ENCODE measurements at regions not wholly inside any gene's neighbourhood (a gene's known extent, or its start where the extent isn't known, plus 50 kb on each side); places are given as distances from the start of the nearest gene placed in this dataset.
"Not testable (repeated sequence)": the region's sequence is repeated elsewhere in the genome, so short reads cannot be mapped to it uniquely, and the experiment has no call there.

DNA sequence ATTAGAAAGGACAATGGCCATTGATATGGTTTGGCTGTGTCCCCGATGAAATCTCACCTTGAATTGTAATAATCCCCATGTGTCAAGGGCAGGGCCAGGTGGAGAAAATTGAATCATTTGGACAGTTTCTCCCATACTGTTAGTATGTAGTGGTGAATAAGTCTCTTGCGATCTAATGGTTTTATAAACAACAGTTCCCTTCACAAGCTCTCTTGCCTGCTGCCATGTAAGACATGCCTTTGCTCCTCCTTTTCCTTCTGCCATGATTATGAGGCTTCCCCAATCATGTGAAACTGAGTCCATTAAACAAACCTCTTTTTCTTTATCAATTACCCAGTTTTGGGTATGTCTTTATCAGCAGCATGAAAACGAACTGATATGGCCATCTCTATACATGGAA lies 302.7 kb downstream of the SFMBT2 start:
- no peak for ATAC-seq

DNA sequence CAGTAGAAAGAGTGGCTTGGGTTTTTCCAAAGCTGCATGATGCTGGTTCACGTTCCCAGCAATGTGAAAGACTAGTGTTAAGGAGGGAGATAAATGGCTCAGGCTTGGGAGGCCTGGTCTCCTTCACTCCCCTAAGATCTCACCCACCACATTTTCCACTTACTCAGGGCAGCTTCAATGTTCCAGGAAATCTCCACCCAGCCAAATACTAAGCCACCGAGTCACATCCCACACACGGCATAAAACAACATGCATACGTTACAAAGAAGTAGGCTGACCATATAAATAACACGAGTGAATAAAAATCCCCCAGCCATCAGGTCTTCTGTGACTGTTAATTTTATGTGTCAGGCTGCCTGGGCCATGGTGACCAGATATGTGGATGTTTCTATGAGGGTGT lies 303.5 kb downstream of the SFMBT2 start:
- peak in 1 of 2 donors; percentile 24 for ATAC-seq

DNA sequence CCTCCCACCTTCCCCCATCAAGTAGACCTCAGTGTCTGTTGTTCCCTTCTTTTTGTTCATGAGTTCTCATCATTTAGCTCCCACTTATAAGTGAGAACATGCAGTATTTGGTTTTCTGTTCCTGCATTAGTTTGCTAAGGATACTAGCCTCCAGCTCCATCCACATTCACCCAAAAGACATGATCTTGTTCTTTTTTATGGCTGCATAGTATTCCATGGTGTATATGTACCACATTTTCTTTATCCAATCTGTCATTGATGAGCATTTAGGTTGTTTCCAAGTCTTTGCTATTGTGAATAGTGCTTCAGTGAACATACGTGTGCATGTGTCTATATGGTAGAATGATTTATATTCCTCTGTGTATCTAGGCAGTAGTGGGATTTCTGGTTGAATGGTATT lies 306.5 kb downstream of the SFMBT2 start:
- ATAC-seq: not testable (repeated sequence)

DNA sequence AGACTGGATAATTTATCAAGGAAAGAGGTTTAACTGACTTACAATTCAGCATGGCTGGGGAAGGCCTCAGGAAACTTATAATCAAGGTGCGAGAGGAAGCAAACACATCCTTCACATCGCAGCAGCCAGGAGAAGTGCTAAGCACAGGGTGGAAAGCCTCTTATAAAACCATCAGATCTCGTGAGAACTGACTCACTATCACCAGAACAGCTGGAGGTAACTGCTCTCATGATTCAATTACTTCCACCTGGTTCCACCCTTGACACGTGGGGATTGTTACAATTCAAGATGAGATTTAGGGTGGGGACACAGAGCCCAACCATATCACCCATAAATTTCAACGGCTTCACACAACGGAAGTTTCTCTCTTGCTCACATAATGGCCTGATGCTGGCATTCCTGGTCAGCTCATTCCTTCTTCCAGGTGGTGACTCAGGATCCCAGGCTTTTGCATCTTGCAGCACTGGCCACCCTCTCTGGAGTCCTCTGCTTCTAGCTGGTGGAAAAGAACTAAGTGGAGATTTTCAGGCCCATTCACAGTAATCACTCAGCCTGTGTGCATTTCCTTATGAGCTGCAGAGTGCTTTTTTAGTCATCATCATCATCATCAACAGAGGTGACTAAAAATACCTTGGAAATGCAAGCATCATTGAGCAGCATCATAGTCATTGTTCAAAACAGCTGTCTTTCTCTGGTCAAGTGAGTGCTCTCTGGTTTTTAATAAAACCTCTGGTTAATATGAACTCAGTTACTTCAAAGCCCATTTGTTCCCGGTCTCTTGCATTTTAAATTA lies 308.1 kb downstream of the SFMBT2 start:
- peak in 1 of 2 donors; percentile 43 for ATAC-seq

DNA sequence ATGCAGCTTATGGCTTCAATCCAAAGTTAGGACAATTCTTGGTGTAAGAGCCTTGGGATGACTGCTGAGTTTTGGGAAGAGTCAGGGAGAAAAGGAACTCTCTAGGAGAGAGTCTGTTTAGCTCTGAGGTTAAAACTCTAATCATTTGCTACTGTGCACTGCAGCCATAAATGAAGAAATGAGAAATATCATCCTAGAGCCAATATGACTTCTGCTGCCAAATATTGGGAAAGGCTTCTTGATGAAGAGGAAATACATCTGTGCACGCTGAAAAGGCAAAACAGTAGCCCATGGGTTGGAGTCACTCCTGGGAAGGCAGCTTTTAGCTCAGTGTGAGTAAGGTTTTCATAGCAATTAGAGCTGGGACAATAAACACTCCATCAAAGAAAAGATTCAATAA lies 308.8 kb downstream of the SFMBT2 start:
- no peak for ATAC-seq

DNA sequence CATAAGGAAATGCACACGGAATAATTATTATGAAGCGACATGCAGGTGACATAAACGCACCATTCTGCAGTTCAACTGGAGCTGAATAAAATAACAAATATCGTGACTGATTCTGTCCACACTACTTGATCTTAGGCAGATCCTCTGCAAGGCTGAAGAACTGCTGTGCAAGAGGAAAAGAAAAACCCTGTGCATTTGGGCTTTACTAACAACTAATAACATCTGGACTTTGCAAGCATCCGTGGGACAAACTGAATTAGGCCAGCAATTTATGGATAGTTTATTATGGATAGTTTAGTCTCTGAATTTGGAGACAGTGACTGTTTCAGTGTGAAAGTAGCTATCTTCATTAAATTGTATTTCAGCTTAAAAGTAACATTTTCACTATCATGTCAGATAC lies 309.4 kb downstream of the SFMBT2 start:
- no peak for ATAC-seq

DNA sequence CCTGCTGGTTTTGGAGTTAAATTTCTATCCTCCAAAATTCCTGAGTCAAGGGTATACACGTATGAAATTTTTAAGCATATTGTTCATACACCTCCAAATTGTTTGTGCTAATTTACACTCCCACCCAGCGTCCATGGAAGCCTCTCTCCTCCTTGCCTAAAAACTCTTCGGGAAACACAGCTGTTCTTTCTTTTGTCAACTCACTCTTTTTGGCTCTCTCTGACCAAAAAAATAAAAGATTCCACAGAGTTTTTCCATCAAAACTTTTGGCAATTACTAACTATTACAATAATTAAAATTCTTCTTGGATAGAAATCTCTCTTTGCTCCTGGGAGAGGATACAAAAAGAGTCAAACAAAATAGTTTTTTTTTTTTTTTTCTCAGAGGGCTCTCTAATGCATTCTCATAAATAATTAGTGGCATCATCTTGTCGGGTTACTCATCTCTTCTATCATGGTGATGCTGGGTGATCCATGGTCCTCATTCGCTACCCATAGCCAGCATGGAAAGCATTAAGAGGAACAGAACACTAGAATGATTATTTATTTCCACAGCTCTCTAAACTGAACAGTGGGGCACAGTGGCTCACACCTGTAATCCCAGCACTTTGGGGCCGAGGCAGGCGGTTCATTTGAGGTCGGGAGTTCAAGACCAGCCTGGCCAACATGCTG lies 310.7 kb downstream of the SFMBT2 start:
- ATAC-seq: no peak

DNA sequence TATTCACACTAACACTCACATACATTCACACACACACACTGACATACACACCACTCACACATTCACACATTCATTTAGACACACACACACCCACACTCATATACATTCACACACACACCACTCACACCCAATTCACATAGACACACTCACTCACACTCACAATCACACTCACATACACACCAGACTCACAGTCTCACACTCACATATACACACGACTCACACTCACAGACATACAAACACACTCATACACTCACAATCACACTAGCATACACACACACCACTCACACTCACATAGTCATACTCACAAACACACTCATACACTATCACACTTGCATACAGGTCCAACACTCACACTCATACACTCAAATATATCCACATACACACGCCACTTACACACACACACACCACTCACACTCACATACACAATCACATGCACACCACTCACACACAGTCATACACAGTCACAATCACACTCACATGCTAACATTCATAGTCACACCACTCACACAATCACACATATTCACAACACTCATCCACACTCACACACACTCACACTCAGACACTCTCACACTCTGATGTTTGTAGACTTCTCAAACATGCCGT lies 312.6 kb downstream of the SFMBT2 start:
- no peak for ATAC-seq

DNA sequence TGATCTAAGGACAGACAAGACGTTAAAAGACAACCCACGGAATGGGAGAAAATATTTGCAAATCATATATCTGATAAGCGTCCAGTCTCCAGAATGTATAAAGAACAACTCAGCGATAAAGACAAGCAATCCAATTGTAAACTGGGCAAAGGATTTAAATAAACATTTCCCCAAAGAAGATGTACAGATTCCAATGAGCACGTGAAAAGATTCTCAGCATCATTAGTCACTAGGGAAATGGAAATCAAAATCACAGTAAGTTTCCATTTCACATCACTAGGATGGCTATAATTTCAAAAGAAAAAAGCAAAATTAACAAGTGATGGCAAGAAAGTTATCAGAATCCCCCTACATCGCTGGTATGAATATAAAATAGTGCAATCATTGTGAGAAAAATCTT lies 316.1 kb downstream of the SFMBT2 start:
- no peak for ATAC-seq

DNA sequence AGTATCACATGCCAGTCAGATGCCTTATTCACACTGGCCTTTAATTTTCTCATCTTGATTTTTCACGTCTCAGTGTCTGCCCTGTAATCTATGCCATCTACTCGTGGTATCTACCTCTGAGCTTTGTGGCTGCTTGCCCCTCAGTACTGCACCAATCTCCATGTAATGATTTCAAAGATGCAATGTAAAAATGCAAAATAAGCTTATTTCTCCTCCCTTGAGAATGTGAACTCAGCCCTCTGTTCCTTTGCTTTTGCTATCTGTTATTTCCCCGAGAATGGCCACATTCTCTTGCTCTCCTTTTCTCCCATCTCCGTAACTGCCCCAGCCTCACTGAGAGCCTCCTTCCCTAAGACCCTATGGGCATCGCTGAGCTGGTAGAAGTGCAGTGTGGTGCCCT lies 317.5 kb downstream of the SFMBT2 start:
- no peak for ATAC-seq

DNA sequence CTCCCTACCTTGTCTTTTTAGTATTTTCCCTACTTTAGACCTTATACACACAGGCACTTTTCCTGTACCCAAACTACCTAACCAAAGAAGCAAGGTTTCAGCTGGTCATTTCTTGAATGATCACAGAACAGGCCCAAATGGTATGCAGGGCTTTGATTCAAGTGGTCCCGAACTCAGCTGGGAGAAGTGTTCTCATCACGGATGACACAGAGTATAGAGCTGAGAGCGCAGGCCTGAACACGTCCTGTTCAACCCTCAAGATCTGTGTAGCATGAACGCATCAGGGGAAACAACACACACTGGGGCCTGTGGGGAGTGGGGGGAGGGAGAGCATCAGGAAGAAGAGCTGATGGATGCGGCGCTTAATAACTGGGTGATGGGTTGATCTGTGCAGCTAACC lies 318.2 kb downstream of the SFMBT2 start:
- no peak for ATAC-seq

DNA sequence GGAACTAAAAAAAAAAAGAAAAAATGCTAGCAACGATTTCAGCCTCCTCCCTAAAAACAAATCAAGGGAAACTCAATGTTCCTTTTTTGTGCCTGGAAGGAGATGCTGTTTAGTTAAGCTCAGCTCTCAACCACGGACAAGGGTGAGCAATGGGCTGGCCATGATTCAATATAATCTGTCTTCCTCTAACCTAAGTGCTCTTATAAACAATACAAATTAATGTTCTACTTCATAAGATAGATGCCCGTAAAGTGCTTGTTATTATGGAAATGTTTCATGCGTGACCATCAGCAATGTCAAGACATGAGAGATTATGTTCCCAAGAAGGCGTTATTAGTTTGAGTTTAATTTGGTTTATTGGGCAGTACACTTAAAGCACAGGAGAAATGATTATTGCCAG lies 320.3 kb downstream of the SFMBT2 start:
- no peak for ATAC-seq

DNA sequence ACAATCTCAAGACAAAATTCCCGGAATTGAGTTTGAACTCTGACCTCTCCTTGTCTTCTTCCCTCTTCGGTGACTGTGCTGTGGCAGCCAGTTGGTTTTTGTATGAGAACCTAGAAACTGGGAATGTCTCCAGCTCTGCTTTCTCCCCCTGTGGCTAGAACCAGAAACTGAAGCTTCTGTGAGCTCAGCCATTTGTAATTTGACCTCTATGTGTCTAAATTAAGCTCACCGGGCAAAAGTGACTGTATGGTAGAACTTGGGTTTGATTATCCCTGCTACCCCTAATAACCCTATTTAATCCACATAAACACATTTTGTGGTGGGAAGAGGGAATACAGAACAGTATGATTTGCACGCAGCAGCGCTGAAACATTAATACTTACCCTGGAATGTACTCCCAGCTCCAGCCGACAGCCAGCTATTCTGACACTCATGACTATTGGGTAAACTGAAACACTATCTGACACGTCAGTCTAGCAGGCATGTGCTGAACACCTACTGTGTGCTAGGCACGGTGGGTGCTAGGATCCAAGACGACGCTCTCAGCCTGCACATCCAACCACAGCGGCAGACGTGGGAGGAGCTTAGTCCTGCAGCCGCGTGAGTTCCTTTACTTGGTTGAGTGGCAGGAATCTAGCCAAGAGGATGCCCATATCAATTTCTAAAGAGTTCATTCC lies 324.8 kb downstream of the SFMBT2 start:
- no peak for ATAC-seq

DNA sequence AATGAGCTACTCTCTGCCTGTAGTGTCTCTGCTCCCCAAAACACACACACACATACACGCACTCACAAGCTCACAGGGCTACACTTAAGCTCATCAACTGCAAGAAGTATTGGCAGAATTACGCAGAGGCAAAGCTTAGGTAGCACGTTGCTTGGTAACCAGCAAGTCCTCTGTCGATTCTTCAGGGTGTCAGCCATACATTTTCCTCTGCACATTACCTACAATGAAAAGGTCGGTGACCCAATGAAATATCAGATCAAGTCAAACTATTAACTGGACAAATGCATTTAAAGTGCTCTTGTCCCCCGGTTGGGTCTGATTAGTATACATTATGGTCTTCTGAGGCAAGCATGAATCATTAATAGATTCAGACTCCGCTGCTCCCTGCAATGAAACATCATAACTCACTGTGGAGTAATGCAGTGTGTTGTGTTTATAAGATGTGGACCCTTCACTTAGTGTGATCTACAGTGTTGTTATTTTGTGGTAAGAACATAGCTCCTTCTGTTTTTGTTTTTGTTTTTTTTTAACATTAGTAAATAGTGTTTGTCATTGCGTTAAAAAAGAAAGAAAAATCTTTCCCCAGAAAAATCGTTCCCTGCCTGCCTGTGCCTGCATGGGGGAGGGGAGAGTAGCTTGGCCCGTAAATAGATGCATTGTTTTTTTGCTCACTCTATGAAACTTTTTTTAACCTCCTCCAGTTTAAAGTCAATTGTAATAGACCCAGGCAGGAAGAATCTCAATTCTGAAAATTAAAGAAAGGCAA lies 325.5 kb downstream of the SFMBT2 start:
- no peak for ATAC-seq

DNA sequence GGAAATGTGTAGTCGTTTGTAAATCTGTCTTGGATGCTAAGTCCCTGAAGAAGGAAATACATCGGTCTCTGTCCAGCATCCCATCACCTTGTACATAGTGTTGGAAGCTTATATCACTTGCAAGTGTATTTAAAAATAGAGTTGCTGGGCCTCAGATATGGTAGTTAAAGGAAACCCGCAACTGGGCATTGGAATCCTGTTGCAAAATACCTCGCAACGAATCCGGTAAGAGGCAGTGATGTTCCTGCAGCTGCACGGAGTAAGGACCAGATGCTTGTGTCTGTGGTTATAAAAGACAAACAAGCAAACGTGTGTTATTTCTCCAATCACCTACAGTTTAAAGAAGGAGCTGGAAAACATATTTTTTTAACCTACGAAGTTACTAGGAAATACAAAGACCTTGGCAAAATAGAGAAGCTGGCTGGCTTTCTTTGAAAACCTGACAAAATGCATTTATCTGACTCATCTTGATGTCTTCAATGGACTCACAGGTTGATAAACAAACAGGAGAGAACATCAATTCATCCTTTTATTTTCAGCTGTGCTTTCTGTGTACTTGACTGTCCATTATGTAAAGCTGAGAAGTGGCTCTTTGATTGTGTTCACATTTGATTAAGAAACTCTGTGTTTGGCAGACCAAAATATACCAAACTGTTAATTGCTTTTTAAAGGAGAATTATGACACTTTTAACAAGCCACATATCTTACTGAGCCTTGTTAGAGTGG lies 326.4 kb downstream of the SFMBT2 start:
- no peak for ATAC-seq

DNA sequence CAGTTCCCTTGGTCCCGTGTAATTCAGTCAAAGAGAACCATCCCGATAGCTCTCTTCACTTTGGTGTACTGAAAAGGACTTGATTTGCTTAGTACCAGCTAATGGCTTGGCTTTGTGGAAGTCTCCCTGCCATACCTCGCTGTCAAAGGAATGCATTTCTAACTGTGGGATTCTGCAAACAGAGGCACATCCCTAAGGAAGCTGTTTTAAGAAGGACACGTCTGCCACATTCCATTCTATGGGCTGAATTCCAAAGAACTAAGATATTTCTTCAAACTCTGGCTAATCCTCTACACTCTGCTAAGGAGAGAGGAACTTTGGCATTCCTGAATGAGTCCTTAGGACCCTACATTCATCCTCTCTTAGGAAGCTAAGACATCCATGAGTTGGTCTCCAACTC lies 327.9 kb downstream of the SFMBT2 start:
- no peak for ATAC-seq

DNA sequence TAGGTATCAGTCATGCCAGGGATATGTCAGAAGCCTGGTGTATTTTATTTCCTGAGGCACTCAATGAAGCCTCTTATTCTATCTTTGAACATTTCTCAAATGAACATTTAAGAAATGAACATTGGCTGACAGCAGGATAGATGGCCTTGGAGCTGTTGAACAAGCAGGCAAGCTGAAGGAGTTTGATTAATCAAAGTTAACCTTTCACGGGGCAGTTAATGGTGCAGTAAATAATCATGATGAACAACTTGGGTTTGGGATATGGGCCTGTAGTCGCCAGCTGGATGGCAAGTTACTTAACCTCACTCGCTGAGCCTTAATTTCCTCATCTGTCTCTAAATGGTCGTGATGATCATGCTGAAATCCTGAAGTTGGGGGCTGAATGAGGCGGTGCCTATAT lies 333.0 kb downstream of the SFMBT2 start:
- ATAC-seq: no peak

DNA sequence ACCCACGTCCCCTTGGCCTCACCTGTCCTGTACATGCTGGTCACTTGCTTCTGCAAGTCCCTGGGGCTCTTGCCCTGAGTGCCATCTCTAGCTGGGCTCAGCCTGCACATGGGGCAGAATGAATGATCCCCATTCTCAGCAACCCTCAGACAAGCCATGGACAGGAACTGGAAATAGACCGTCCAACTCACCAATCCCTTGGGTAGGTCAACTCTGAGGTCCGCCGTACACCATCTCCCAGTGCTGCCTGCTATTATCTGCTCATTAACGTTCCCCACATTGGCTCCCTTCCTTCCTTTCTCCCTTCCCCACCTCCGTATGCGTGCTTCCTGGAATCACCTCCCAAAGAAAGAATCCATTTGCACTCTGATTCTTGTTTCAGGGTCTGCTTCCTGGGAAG lies 335.0 kb downstream of the SFMBT2 start:
- ATAC-seq: no peak

DNA sequence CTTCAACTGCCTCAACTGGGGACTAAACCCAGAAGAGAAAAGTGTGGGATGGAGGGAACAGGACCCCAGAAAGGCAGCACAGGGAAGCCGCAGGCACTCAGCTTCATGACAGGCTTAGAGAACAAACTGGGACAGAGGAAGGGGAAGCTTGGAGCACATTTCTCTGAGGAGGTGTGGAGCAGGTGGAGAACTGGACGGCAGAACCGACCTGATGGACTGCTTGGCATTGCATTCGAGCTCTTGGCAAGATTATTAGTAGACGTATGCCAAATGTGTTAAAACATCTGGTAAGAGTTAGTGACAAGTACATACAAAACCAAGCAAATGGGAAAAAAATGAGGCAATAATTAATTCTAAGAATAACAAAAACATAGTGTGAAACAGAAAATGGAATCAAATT lies 335.7 kb downstream of the SFMBT2 start:
- no peak for ATAC-seq

DNA sequence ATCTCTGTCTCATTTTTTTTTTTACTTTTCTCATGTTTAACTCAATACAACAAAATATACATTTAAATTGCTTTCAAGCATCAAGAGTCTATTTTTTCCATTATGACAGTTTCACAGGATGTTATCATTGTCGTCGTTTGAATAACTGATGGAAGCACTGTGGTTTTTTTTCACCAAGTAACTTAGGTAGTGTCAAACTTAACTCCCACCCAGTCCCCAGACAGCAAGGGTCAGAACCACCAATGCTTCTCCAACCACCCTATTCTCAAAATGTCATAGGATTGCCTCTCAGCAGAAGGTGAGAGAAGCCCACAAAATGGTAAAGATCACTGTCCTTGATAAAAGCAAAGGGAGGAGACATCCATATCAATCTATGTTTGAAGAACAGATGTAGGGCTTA lies 339.4 kb downstream of the SFMBT2 start:
- ATAC-seq: no peak

DNA sequence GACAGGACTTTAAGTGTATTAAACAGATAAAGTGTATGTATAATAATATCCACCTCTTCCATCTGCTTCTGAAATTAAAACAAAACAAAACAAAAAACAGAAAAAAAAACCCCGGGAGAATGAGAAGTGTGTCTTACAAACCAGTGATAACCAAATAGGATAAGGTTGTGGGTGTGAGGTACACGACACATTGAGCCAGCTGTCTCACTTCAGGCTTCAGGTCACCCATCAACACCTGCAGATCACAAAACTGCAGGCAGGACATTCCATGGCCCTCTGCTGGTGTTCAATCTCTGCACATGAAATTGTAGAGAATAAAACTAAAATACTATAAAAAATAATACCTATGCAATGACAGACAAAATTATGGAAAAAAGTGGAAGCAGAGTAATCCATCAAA lies 339.9 kb downstream of the SFMBT2 start:
- no peak for ATAC-seq

DNA sequence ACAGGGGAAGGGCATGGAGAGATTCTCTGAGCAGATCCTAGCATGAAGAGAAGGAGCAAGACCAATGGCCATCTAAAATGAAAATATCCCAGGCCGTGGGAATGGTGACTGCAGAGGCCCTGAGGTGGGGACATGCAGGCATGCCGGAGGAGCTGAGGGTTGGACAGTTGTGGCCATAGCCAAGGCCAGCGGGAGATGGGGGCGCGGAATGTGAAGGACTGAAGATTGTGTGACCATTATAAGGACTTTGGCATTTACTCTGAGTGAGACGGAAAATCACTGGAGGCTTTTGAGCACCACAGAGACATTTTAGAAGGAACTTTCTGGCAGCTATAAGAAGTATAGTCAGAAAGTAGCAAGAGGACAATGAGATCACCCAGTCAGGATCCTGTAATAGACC lies 341.1 kb downstream of the SFMBT2 start:
- no peak for ATAC-seq

Measured in activated CD4-positive, CD25-positive, alpha-beta regulatory T cell treated with anti-CD3 and anti-CD28 coated beads, Interleukin-2, amount 50 U/mL, for 24 hours (primary cell).